HG03039 (cell line): ENCODE measurements at regions not wholly inside any gene's neighbourhood (a gene's known extent, or its start where the extent isn't known, plus 50 kb on each side); places are given as distances from the start of the nearest gene placed in this dataset.
"Not testable (repeated sequence)": the region's sequence is repeated elsewhere in the genome, so short reads cannot be mapped to it uniquely, and the experiment has no call there.

Experiments used
- ATAC-seq: cut with Tn5 transposase; IDR thresholded peaks from one replicate; pipeline ENCODE4 v1.9.1; 2021; ENCODE audit warnings: mild to moderate bottlenecking, moderate library complexity; ENCODE audit not compliant: unreplicated experiment

DNA sequence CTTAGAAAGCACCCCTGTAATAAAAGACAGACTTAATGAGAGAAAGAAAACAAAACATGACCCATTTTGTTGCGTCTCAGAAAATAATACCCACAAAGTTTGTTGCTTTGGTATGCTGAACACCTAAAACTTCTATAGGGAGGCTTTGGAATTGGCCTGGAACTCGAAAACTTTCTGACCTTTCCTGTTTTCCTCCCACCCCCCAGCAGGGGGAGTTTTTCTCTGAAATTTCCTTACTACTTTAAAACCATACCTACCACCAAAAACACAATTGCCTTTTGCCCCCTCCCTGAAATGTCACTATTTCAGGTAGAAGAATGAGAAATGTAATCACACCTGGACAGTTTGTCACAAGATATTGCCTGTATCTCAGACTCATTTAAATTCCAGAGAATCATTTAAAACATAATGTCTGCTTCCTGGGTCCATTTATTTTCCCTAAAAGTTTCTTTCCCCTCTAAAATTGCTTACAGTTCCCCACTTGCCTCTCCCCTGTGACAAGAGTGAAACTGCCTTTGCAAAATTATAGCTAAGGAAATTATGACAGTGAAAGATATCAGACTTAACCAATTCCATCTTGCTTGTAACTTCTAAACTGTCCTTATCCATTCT is 2700.2 kb downstream of the PCDH9 start:
- ATAC-seq = no peak

DNA sequence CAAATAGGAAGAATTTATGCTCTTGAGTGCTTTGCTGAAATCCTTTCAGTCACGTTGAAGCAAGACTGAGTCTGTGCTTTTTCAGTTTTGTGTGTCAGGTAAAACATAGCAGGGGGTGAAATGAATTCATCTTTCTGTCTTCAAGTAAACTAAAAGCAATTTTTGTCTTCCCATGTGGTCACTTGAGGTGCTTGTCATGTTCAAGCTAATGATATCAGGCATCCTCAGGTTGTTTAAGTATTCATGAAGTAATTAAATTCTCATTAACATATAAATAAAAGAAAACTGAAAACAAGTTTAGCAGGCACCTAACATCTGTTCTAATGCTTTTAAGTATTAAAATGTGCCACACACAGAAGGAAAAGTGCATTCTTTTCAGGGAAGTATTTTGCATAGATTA is 2701.3 kb downstream of the PCDH9 start:
- no peak for ATAC-seq

DNA sequence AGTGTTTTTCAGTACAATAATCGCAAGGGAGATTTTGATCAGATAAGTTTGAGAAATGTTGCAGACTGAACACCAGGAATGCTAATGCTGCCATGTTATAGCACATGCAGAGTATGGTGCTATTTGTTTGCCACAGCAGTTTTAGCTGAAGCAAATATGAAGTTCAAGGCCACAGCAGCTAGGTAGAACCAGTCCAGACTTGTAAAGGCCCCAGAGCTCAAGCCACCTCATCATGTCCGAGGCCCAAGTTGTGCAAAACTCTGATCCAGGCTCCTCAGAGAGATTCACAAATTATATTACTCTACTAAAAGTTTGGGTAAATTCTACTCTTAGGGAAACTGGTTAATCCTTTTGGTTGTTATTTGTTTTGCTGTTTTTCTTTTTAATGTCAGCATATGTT is 2702.6 kb downstream of the PCDH9 start:
- no peak for ATAC-seq

DNA sequence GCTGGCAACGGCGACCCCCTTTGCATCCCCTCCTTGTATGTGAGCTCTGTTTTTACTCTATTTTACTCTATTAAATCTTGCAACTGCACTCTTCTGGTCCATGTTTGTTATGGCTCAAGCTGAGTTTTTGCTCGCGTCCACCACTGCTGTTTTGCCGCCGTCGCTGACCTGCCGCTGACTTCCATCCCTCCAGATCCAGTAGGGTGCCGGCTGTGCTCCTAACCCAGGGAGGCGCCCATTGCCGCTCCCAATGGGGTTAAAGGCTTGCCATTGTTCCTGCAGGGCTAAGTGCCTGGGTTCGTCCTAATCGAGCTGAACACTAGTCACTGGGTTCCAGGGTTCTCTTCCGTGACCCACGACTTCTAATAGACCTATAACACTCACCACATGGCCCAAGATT is 2704.4 kb downstream of the PCDH9 start:
- no peak for ATAC-seq

DNA sequence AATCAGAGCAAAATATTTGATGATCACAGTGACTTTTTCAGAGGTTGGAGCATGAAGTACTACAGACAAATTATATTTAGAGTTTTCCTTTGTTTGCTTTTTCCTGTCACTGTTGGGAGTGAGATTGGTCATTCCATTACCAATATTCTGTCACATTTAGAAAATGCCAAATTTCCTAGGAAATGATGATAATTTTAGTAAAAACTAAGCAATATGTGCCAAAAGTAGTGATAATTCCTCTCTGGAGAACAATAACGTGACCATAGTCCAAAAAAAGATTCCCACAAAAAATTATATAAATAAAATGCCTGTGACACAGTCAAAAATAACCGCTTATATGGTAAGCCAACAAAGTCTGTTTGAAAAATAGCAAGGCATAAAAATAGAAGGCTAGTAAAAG is 2719.4 kb downstream of the PCDH9 start:
- no peak for ATAC-seq

DNA sequence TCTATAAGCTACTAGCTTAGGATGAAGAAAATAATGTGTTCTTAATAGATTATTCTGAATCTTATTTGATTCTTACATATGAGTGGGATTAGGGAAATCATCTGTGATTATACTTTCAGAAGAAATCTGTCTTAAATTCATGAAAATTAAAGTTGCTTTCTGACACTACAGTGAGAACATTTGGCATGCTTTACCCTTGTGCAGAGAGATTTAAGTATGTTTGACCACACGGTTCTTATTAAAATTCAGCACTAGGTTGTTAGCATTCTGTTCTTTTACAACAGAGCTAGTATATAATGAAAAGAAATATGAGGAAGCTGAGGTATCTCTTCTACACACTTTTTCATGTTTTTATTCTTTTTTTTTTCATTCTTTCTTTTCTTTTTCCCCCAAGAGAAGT is 2723.9 kb downstream of the PCDH9 start:
- ATAC-seq = no peak

DNA sequence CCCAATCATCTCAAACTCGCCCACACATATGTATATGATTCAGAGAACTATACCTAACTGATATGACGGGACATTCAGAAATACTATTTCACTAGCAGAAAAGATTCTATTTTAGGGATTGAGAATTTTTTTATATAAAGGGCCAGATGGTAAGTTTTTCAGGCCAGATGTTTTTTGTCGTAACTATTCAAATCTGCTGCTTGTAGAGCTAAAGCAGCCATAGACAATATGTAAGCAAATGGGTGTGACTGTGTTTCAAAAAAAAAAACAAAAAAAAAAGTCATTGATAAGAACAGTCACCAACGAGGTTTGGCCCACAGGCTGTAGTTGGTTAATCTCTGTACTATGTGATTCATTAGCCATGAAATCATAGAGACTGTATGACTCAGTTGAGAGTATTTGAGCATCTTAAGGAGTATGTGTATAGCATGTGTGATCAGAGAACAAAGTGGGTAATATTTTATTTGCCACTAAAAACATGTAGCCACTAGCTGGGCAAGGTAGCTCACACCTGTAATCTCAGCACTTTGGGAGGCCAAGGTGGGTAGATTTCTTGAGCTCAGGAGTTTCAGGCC is 2724.7 kb downstream of the PCDH9 start:
- ATAC-seq = no peak

DNA sequence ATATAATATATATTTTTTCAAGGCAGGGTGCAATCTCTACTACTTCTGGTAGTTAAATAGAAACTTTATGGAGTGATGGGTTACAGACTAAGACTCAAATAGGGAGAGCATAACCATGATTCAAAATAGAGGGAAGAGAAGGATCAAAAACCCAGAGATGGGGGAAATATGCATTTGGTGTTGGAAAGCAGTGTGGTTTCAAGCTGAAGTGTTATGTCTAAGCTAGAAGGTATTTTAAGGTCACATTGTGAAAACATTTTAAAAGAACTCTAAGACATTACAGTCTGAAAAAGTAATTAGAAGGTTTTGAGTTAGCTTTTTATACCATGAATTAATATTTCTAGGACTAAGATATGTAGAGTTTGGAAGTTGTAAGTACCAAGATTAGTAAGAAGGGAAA is 2741.4 kb downstream of the PCDH9 start:
- ATAC-seq = no peak

DNA sequence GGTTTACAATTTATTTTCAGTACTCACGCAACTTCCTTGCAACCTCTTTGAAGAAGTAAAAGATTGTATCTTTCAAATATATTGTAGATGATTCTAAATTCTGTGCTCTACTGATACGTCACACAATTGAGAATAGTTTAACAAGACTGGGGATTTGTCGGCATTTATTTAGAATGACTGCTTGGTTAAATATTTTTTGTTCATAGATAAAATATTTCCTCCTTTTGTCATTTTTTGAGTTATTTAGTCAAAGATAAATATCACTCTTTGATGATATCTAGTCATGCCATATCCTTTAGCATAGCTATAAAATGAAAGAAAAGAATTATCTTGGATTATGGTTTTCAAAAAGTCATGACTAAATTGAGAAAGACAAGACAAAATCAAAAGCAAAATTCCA is 2747.8 kb downstream of the PCDH9 start:
- no peak for ATAC-seq

DNA sequence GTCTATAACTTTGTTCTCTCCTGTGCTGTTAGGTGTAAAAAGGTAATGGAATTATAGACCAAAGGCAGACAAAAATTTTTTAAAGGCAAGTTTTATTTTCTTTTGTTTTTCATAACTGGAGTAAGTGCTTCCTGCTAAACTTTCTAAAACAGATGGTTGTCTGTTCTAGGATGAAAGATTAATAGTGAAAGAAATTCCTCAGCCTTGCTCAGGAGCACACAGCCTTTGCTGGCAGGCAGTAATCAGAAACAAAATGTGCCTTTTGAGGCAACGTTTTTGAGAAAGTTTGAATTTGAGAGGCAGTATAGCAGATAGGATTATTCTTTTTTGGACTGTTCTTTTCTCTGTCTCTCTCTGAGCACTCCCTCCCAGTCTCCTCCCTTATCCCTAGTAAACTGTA is 2749.5 kb downstream of the PCDH9 start:
- ATAC-seq = no peak

DNA sequence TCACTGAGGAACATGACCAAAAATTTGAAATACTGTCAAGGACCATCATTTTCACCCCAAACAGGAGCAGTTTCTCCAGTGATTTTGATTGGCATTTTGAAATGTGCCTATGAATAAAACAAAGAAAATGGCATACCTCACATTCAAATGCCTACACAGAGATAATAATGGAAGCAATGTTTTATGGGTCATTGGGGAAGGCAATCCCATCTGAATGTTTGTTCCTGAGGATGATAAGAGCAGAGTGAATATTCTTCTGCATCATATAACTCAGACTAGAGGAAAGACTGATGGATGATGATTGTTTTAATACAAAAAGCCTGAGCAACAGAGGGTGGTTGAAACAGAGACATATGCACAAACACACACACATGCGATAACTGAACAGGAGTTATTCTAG is 2749.9 kb downstream of the PCDH9 start:
- no peak for ATAC-seq

DNA sequence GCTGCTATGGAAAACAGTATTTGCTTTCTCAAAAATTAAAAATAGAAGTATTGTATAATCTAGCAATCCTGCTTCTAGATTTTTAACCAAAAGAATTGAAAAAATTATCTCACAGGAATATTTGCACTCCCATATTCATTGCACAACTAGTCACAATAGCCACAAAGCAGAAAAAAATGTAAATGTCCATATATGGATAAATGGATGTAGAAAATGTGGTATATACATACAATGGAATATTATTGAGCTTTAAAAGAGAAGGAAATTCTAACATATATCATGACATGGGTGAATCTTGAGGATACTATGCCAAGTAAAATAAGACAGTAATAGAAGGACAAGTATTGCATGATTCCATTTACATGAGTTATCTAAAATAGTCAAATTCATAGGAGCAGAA is 2753.0 kb downstream of the PCDH9 start:
- no peak for ATAC-seq

DNA sequence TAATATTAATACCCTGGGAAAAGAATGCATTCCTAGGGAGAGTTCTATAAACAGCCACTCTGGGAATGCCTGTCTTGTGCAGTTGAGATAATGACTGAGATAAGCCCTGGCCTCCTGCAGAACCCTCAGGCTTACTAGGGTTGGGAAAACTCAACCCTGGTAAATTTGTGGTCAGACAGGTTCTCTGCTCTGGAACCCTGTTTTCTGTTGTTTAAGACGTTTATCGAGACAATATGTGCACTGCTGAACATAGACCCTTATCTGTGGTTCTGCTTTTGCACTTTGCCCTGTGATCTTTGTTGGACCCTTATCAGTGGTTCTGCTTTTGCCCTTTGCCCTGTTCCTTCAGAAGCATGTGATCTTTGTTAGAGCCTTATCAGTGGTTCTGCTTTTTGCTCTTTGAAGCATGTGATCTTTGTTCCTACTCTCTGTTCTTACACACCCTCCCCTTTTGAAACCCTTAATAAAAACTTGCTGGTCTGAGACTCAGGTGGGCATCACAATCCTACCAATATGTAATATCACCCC is 2754.0 kb downstream of the PCDH9 start:
- not testable (repeated sequence) for ATAC-seq

DNA sequence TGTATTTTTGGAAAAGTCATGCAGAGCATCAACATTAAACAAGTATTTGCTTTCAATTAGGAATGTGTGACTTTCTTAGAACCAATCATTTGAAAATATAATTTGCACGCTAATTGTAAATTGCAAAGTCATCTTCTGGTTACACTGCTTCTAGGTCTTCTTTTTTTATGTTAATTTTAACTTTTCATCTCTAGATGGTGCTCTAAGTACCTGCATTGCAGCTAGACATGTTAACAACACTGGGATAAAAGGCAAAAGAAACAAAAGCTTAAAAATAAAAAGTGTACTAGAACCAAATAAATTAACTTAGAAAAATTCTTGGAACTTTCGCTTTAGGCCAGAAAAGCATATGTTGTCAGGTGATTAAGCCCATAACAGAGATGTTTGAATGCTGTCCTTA is 2758.2 kb downstream of the PCDH9 start:
- ATAC-seq = no peak

DNA sequence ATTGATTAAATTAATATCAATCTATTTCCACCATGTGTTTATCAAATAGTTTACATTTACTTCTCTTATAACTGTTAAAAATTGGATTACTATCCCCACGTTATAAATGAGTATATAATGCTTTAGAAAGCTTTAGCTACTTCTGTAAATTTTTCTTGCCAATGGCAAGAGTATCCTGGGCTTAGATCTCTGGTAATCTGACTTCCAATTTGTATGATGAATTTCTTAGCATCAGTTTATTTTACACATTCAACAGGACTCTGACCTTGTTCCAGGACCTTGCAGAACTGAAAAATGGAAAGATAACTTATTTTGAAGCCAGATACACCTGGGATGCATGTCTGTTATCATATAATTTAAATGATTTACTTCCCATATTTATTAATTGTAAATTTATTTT is 2759.4 kb downstream of the PCDH9 start:
- ATAC-seq = no peak

DNA sequence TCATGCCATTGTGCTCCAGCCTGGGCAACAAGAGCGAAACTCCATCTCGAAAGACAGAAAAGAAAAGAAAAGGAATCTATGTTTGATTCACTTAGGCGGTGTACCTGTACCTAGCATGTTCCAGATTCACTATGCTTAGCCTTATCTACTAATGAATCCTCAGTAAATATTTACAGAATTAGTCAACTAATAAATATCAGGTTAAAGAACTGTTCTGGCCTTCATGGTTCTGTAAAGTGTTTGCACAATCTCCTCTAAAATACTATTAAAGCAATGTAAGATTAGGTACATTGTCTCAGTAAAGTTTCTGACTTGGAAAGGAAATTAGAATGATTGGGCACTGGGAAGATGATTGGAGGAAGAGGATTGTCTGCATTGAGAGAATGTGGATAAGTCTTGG is 2770.4 kb downstream of the PCDH9 start:
- no peak for ATAC-seq

DNA sequence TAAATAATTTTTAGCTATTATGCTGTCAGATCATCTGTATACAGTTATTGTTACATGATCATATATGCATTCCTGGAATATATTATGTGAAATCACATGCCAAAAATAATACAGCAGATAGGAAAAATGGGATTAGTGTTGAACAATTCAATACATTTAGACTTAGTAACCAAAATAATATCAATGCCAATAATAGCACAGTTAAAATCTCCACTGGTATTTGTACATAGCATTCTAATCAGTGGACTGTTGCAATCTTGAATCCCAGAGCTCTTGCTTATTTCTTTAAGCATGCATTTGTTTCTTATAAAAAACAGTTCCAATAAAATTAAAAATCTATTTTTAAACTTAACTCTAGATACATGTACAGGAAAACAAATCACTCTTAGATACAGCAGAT is 2772.2 kb downstream of the PCDH9 start:
- no peak for ATAC-seq

DNA sequence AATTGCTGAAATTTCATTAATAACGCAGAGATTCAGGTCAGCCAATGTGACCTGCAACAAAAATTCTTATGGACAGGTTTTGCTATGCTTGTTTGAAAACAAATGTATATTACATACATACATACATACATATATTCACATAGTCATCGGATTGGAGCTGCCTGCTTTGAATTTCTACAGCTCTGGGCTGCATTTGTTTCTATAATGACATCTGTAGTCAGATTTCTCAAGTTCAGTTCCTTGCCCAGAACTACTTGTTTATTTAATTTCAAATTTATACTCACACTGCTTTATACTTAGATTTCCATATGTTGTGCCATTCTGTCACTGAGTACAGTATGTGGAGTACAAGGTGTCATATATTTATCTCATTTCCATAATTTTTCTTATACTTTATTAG is 2775.0 kb downstream of the PCDH9 start:
- no peak for ATAC-seq

DNA sequence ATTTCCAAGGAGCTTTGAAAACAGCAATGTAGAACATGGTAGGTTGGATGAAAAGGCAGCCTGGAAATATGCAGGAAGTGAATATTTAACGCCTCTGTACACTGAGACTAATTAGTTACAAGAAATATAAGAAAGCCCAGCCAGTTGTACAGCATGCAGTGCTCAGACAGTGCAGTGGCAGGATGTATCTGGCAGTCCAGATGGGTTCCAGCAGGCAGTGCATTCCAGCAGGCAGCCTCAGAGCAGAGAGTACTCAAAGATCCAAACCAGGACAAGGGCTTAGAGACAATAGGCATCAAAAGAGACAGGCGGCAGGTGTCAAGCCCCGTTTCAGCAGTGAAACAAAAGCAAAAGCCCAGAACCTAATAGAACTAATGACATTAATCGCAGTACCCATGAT is 2776.3 kb downstream of the PCDH9 start:
- no peak for ATAC-seq

DNA sequence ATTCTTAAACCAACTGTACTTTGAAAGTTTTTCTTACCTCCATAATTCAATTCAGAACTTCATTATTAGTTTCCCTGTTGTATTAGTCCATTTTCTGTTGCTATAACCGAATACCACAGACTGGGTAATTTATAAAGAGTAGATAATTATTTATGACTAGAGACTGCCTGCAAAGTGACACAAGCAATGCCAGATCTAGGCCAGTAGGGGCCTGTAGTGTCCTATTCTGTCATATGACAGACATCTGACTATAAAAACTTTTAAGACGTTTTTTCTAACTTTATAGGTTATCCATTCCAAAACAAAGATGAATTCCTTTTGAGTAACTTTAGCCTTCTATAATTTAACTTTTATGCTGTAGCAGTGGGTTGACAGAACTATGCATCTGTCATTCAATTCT is 2783.8 kb downstream of the PCDH9 start:
- no peak for ATAC-seq

DNA sequence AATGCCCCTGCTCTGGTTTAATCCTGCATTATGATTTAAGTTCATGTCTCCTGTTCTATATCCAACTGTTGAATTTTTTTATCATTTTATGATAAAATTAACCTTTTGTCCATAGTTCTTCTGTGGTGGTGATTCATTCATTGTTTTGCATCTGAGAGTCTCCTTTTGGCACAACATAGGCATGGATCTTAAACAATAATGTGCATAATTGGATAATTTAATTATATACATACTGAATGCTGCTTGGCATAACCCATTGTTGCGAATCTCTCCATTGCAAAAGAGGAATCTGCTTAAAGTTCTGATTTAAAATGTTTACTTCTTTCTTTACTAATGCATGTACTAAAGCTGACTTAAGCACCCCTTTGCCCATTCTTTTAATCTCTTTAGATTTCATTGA is 2788.4 kb downstream of the PCDH9 start:
- no peak for ATAC-seq

DNA sequence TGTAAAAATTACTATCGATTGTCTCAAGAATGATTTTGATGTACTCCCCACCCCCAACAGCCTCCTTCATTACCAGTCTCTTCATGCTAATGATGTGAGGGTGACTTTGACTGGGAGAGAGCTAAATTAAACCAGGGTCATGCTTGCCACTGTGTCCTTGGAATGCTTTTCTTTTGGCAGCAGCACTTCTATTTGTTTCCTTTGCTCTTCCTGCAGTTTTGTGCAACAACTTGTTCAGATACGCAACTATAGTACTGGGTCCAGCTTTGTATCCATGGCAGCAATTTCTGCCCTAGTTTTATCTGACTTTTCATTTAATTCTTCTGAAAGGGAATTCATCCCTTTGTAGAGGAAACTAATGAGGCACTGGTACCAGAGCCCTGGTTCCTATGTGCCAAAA is 2792.1 kb downstream of the PCDH9 start:
- ATAC-seq = no peak

DNA sequence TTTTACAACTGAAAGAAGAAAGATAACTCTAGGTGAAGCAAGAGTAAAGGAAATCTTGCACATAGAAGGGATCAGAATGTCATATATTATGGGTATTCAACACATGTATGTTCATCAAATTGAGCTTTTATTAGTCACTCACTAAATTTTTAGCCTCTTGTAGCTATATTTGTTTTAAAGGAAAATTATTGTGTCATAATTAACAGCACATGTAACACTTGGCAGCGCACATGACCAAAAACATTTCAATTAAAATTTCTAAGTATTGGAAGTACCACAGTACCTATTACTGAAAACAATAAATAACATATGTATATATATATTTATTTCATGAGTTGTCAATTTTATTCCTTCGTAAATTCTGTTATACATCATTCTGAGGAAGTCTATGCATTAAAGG is 2800.4 kb downstream of the PCDH9 start:
- ATAC-seq = no peak
